H1 (cell line): ENCODE measurements at regions not wholly inside any gene's neighbourhood (a gene's known extent, or its start where the extent isn't known, plus 50 kb on each side); places are given as distances from the start of the nearest gene placed in this dataset.

Source experiments
- BRCA1 ChIP-seq: IDR thresholded peaks from 2 replicates; pipeline ENCODE4 v1.6.1; 2012; ENCODE audit warnings: low read depth, low read length, improper control_type of control experiment
- CBX5 ChIP-seq: fragments of 300-800, 300-1000 bp; sonication (generic); IDR thresholded peaks from 2 replicates; pipeline ENCODE4 v1.7.1; 2016; ENCODE audit warnings: antibody characterized with exemption, low read length, low read depth
- CREB1 ChIP-seq: IDR thresholded peaks from 2 replicates; pipeline ENCODE4 v1.6.1; 2012; ENCODE audit warnings: inconsistent platforms
- CTCF ChIP-seq, 3 experiments: IDR thresholded peaks; 1 replicate in 2 of 3; 2 replicates in 1 of 3; pipeline versions ENCODE4 v1.5.1 to v1.6.1; 2011; ENCODE audit warnings: low read length in 3 of 3, mild to moderate bottlenecking in 3 of 3, inconsistent platforms in 2 of 3, low read depth in 1 of 3, moderate library complexity in 1 of 3; ENCODE audit not compliant: insufficient read depth in 1 of 3; ENCODE audit errors: control extremely low read depth in 1 of 3
- E2F6 ChIP-seq: IDR thresholded peaks from 2 replicates; pipeline ENCODE4 v1.6.1; 2012; ENCODE audit warnings: inconsistent platforms
- GABPA ChIP-seq: IDR thresholded peaks from 2 replicates; pipeline ENCODE4 v1.6.1; 2011; ENCODE audit warnings: mild to moderate bottlenecking, low read length, moderate library complexity, borderline replicate concordance; ENCODE audit not compliant: insufficient read depth
- HDAC6 ChIP-seq: IDR thresholded peaks from one replicate; pipeline ENCODE4 v1.7.1; 2012; ENCODE audit warnings: low read depth, mild to moderate bottlenecking, inconsistent platforms, low read length, moderate library complexity
- JUN ChIP-seq: IDR thresholded peaks from 2 replicates; pipeline ENCODE4 v1.6.1; 2011; ENCODE audit warnings: low read depth, mild to moderate bottlenecking, improper control_type of control experiment, low read length
- KDM4A ChIP-seq: IDR thresholded peaks from one replicate; pipeline ENCODE4 v1.7.1; 2012; ENCODE audit warnings: low read depth, mild to moderate bottlenecking, moderate library complexity, low read length, inconsistent platforms; ENCODE audit not compliant: severe bottlenecking
- MAFK ChIP-seq: IDR thresholded peaks from 2 replicates; pipeline ENCODE4 v1.6.1; 2012; ENCODE audit warnings: low read depth, mild to moderate bottlenecking, improper control_type of control experiment, low read length
- RAD21 ChIP-seq, 2 experiments: IDR thresholded peaks in 1 of 2; conservative IDR thresholded peaks in 1 of 2; 2 replicates each; pipeline ENCODE4 v1.6.1; 2011; ENCODE audit warnings: low read depth in 2 of 2, low read length in 2 of 2, improper control_type of control experiment in 1 of 2, inconsistent platforms in 1 of 2, mild to moderate bottlenecking in 1 of 2, moderate library complexity in 1 of 2
- RFX5 ChIP-seq: IDR thresholded peaks from 2 replicates; pipeline ENCODE4 v1.6.1; 2011; ENCODE audit warnings: low read depth, low read length, improper control_type of control experiment, borderline replicate concordance
- SIN3A ChIP-seq, 2 experiments: IDR thresholded peaks in 1 of 2; conservative IDR thresholded peaks in 1 of 2; 2 replicates each; pipeline ENCODE4 v1.6.1; 2011 to 2012; ENCODE audit warnings: low read length in 2 of 2, improper control_type of control experiment in 1 of 2, low read depth in 1 of 2, mild to moderate bottlenecking in 1 of 2
- SP1 ChIP-seq: IDR thresholded peaks from 2 replicates; pipeline ENCODE4 v1.6.1; 2011; ENCODE audit warnings: low read depth, low read length
- SUZ12 ChIP-seq: fragments of 200-600 bp; sonication (generic); IDR thresholded peaks from 2 replicates; pipeline ENCODE4 v1.6.1; 2012; ENCODE audit warnings: mild to moderate bottlenecking, inconsistent platforms, low read length, moderate library complexity, mixed read lengths
- TBP ChIP-seq: IDR thresholded peaks from 2 replicates; pipeline ENCODE4 v1.6.1; 2011; ENCODE audit warnings: low read depth, low read length, improper control_type of control experiment
- TEAD4 ChIP-seq: IDR thresholded peaks from 2 replicates; pipeline ENCODE4 v1.6.1; 2012; ENCODE audit warnings: low read depth, low read length, inconsistent platforms, mixed read lengths
- TF ChIP-seq, protein P1 (sequence below): IDR thresholded peaks from 2 replicates; pipeline ENCODE4 v1.6.1; 2012; ENCODE audit warnings: low read length, inconsistent platforms

DNA sequence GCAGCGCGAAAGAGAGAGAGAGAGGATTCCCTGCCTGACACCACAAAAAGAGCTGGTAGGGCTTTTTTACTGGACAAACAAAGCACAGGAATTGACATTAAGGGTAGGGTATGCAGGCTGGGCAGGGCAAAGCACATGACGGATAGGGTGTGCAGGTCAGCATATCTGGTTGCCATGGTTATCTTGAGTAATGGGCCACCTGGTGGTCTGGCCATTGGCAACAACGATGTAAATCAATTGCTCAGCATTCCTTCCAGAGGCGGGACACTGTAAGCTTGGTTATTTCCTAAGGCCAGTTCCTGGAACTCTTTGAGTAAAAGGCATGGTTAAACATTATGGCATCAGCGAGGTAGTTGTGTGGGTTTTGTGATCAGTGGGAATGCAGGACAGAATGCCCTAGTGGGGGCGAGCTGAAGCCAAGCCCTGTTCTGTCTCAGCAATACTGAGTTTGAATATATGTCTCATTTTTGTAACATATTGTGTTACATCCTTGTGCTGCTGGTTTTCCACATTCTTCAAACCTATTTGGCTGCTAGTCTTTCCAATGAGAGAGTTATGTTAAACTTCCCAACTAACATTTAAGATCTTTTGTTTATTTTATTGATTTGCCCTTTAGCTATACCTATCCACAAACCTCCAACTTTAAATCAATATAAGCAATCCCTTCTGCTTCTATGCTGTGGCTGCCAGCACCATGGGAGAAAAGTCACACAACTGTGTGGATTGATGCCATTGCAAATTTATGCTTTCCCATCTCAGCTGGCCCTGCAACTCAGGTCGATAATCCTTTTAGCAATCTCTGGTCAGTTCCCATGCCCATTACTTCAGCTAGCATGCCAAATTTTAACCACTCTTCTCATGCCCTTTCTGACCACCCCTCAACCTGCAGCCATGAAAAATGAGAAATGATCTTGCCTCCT is 396.7 kb upstream of the PDE3A start (continued):
- 0 out of 4 replicates have a peak, but pooled peaks of 1 of the 2 experiments have one; percentile 48 for TF ChIP-seq SIN3A (conservative IDR thresholded peaks at IDR 0.05 in 1 of 2, IDR thresholded peaks at IDR 0.05 in 1 of 2; ENCODE audit: low read depth in 1 of 2, low read length in 2 of 2)
- no peak for TF ChIP-seq JUN
- TF ChIP-seq SUZ12, result no peak
- TF ChIP-seq E2F6, result no peak
- TF ChIP-seq KDM4A, result no peak
- TF ChIP-seq CTCF (IDR thresholded peaks at IDR 0.05; ENCODE audit: control extremely low read depth in 1 of 3, insufficient read depth in 1 of 3, low read depth in 1 of 3, low read length in 3 of 3), result peak in 1 of 3 experiments; percentile 34; a peak in 1 of 4 replicates
- no peak for TF ChIP-seq TBP
- TF ChIP-seq, protein P1, sequence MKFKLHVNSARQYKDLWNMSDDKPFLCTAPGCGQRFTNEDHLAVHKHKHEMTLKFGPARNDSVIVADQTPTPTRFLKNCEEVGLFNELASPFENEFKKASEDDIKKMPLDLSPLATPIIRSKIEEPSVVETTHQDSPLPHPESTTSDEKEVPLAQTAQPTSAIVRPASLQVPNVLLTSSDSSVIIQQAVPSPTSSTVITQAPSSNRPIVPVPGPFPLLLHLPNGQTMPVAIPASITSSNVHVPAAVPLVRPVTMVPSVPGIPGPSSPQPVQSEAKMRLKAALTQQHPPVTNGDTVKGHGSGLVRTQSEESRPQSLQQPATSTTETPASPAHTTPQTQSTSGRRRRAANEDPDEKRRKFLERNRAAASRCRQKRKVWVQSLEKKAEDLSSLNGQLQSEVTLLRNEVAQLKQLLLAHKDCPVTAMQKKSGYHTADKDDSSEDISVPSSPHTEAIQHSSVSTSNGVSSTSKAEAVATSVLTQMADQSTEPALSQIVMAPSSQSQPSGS, result no peak
- no peak for TF ChIP-seq GABPA
- no peak for TF ChIP-seq CBX5
- TF ChIP-seq RFX5, result no peak
- peak; percentile 76 for TF ChIP-seq TEAD4
- peak; percentile 71; the same call in 1 of the 2 replicates for TF ChIP-seq MAFK
- no peak for TF ChIP-seq SP1
- no peak for TF ChIP-seq CREB1
- peak; percentile 19 to 28; a peak in 2 of 4 replicates for TF ChIP-seq RAD21 (IDR thresholded peaks at IDR 0.05 in 1 of 2, conservative IDR thresholded peaks at IDR 0.05 in 1 of 2; ENCODE audit: low read depth in 2 of 2, low read length in 2 of 2)
- TF ChIP-seq HDAC6, result no peak
- no peak for TF ChIP-seq BRCA1
